C4-2B (cell line): ENCODE measurements at regions not wholly inside any gene's neighbourhood (a gene's known extent, or its start where the extent isn't known, plus 50 kb on each side); places are given as distances from the start of the nearest gene placed in this dataset.

ENCODE experiments used
- ZFX ChIP-seq: fragments of 450-650 bp; IDR thresholded peaks from 2 replicates; pipeline ENCODE4 v1.6.1; 2017
- TF ChIP-seq, protein P1 (sequence below): fragments of 450-650 bp; conservative IDR thresholded peaks from 2 replicates; pipeline ENCODE4 v1.5.1; 2017; ENCODE audit warnings: mild to moderate bottlenecking

DNA sequence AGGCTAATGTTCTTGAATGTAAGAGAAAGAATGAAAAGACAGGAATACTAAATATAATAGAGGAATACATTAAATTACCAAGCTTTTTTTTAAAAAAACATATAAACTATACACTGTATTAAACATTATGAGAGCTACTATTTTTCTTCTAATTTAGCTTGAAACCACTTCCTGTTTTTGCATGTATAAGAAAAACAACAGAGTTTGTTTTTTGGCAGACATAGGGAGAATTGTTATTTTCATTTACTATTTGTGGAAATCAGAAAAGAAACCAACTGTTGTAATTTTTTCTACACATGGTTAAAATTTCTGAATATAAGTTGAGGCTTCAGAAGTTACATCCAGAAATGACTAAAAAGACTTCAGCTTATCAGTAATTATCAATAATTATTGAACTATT, 991.8 kb upstream of the GJE1 start:
- TF ChIP-seq, protein P1, sequence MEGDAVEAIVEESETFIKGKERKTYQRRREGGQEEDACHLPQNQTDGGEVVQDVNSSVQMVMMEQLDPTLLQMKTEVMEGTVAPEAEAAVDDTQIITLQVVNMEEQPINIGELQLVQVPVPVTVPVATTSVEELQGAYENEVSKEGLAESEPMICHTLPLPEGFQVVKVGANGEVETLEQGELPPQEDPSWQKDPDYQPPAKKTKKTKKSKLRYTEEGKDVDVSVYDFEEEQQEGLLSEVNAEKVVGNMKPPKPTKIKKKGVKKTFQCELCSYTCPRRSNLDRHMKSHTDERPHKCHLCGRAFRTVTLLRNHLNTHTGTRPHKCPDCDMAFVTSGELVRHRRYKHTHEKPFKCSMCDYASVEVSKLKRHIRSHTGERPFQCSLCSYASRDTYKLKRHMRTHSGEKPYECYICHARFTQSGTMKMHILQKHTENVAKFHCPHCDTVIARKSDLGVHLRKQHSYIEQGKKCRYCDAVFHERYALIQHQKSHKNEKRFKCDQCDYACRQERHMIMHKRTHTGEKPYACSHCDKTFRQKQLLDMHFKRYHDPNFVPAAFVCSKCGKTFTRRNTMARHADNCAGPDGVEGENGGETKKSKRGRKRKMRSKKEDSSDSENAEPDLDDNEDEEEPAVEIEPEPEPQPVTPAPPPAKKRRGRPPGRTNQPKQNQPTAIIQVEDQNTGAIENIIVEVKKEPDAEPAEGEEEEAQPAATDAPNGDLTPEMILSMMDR: no peak
- TF ChIP-seq ZFX: no peak
